Keratinocyte (primary cell): ENCODE measurements at regions not wholly inside any gene's neighbourhood (a gene's known extent, or its start where the extent isn't known, plus 50 kb on each side); places are given as distances from the start of the nearest gene placed in this dataset.

Experiments
- DNase-seq: peaks from one replicate; pipeline ENCODE4 v3.0.0-alpha.2; 2011; ENCODE audit warnings: low read depth, missing footprints, low spot score
- FAIRE-seq: peaks from 2 replicates; lab custom pipeline; 2011; peaks lifted over from hg19 to GRCh38; lab: Jason Lieb, UNC
- H2AFZ ChIP-seq: 2 replicates; pipeline ENCODE4 v1.6.0; 2012; ENCODE audit warnings: low read length, control low read depth, inconsistent platforms; ENCODE audit not compliant: control insufficient read depth
- H3K27ac ChIP-seq: 2 replicates; pipeline ENCODE4 v1.5.1; 2011; ENCODE audit warnings: low read length; ENCODE audit not compliant: control insufficient read depth, insufficient read depth
- H3K27me3 ChIP-seq: 3 replicates; pipeline ENCODE4 v1.6.0; 2011; ENCODE audit warnings: low read length; ENCODE audit not compliant: control insufficient read depth, insufficient read depth; ENCODE audit errors: extremely low read depth
- H3K36me3 ChIP-seq, 2 experiments: 2 replicates in 1 of 2; 3 replicates in 1 of 2; pipeline ENCODE4 v1.5.1; 2011; ENCODE audit warnings: low read length in 2 of 2, mild to moderate bottlenecking in 1 of 2; ENCODE audit not compliant: control insufficient read depth in 2 of 2, insufficient read depth in 2 of 2; ENCODE audit errors: extremely low read depth in 1 of 2
- H3K4me1 ChIP-seq: 3 replicates; pipeline ENCODE4 v1.5.1; 2011; ENCODE audit warnings: low read length; ENCODE audit not compliant: control insufficient read depth, insufficient read depth; ENCODE audit errors: extremely low read depth
- H3K4me2 ChIP-seq: 3 replicates; pipeline ENCODE4 v1.6.0; 2011; ENCODE audit warnings: low read depth, low read length; ENCODE audit not compliant: control insufficient read depth, insufficient read depth; ENCODE audit errors: extremely low read depth
- H3K4me3 ChIP-seq, 3 experiments: fragments of 200-600 bp in 1 of 3; sonication (generic) in 1 of 3; 2 replicates in 2 of 3; 3 replicates in 1 of 3; pipeline ENCODE4 v1.5.1; 2011 to 2016; ENCODE audit warnings: low read length in 3 of 3, mild to moderate bottlenecking in 3 of 3, control low read depth in 2 of 3, inconsistent platforms in 1 of 3, low read depth in 1 of 3, mixed read lengths in 1 of 3, mixed run types in 1 of 3, moderate library complexity in 1 of 3; ENCODE audit not compliant: control insufficient read depth in 2 of 3, insufficient read depth in 2 of 3; ENCODE audit errors: extremely low read depth in 1 of 3
- H3K79me2 ChIP-seq: 2 replicates; pipeline ENCODE4 v1.6.0; 2012; ENCODE audit warnings: low read length; ENCODE audit not compliant: control insufficient read depth, insufficient read depth
- H3K9ac ChIP-seq: 3 replicates; pipeline ENCODE4 v1.6.0; 2011; ENCODE audit warnings: low read length; ENCODE audit not compliant: control insufficient read depth, insufficient read depth; ENCODE audit errors: extremely low read depth
- H3K9me1 ChIP-seq: 3 replicates; pipeline ENCODE4 v1.6.0; 2011; ENCODE audit warnings: low read length; ENCODE audit not compliant: control insufficient read depth, insufficient read depth; ENCODE audit errors: extremely low read depth
- H3K9me3 ChIP-seq: 2 replicates; pipeline ENCODE4 v1.5.1; 2012; ENCODE audit warnings: low read depth, low read length; ENCODE audit not compliant: control insufficient read depth
- H4K20me1 ChIP-seq: 3 replicates; pipeline ENCODE4 v1.6.0; 2011; ENCODE audit warnings: low read length; ENCODE audit not compliant: control insufficient read depth, insufficient read depth; ENCODE audit errors: extremely low read depth
- EZH2 ChIP-seq: IDR thresholded peaks from one replicate; pipeline ENCODE4 v1.6.1; 2012; ENCODE audit warnings: inconsistent platforms, mild to moderate bottlenecking, low read length, moderate library complexity
- dilution Hi-C: fragments of 300-500 bp; cut with MboI; formaldehyde crosslinking; loops from one replicate; pipeline ENCODE4 v1.7.0; 2020; ENCODE audit warnings: low sequenced_read_pairs; ENCODE audit not compliant: extremely low pct_ligation_motif_present
- TF ChIP-seq, protein P1 (sequence below), 3 experiments: IDR thresholded peaks in 1 of 3; conservative IDR thresholded peaks in 1 of 3; optimal IDR thresholded peaks in 1 of 3; 2 replicates in 2 of 3; 3 replicates in 1 of 3; pipeline versions ENCODE3 to v1.5.1; 2011; ENCODE audit warnings: low read length in 3 of 3, mild to moderate bottlenecking in 3 of 3, moderate library complexity in 2 of 3, control low read depth in 1 of 3, inconsistent platforms in 1 of 3; ENCODE audit not compliant: insufficient read depth in 2 of 3; ENCODE audit errors: extremely low read depth in 1 of 3

GRCh38 chr7:96899108-96899507 is 106.2 kb upstream of the DLX6 start:
- Histone ChIP-seq H3K4me3 (no peak overlapping the region), H3K79me2 (no peaks in the 10 kb centered on the region), H2AFZ (no peak overlapping the region), H3K4me1 (peaks cover 4% of the 10 kb centered on the region), H3K9me1 (no peaks in the 10 kb centered on the region), H3K4me2 (no peak overlapping the region), H3K36me3 (no peaks in the 10 kb centered on the region), H3K27me3 (no peaks in the 10 kb centered on the region), H3K27ac (no peak overlapping the region), H3K9ac (no peak overlapping the region), H3K9me3 (no peaks in the 10 kb centered on the region), H4K20me1 (no peaks in the 10 kb centered on the region)
- FAIRE-seq (no peak), DNase-seq (no peak)
- dilution Hi-C loops: no loop called here
- TF ChIP-seq, protein P1, sequence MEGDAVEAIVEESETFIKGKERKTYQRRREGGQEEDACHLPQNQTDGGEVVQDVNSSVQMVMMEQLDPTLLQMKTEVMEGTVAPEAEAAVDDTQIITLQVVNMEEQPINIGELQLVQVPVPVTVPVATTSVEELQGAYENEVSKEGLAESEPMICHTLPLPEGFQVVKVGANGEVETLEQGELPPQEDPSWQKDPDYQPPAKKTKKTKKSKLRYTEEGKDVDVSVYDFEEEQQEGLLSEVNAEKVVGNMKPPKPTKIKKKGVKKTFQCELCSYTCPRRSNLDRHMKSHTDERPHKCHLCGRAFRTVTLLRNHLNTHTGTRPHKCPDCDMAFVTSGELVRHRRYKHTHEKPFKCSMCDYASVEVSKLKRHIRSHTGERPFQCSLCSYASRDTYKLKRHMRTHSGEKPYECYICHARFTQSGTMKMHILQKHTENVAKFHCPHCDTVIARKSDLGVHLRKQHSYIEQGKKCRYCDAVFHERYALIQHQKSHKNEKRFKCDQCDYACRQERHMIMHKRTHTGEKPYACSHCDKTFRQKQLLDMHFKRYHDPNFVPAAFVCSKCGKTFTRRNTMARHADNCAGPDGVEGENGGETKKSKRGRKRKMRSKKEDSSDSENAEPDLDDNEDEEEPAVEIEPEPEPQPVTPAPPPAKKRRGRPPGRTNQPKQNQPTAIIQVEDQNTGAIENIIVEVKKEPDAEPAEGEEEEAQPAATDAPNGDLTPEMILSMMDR (optimal IDR thresholded peaks at IDR 0.05 in 1 of 3, IDR thresholded peaks at IDR 0.05 in 1 of 3, conservative IDR thresholded peaks at IDR 0.05 in 1 of 3; ENCODE audit: extremely low read depth in 1 of 3, insufficient read depth in 2 of 3, low read length in 3 of 3): no peak
- no peak for TF ChIP-seq EZH2

GRCh38 chr7:96901822-96902445 is 103.4 kb upstream of the DLX6 start:
- TF ChIP-seq EZH2: no peak
- TF ChIP-seq, protein P1 (optimal IDR thresholded peaks at IDR 0.05 in 1 of 3, IDR thresholded peaks at IDR 0.05 in 1 of 3, conservative IDR thresholded peaks at IDR 0.05 in 1 of 3; ENCODE audit: extremely low read depth in 1 of 3, insufficient read depth in 2 of 3, low read length in 3 of 3): no peak
- peaks cover 7% of the 10 kb centered on the region for H3K4me1 ChIP-seq
- H4K20me1 ChIP-seq: no peaks in the 10 kb centered on the region
- no peak overlapping the region for H3K4me2 ChIP-seq
- H3K4me3 ChIP-seq: no peak overlapping the region
- dilution Hi-C loops: no loop called here
- no peak overlapping the region for H3K9ac ChIP-seq
- H2AFZ ChIP-seq: no peak overlapping the region
- H3K27me3 ChIP-seq: no peaks in the 10 kb centered on the region
- no peaks in the 10 kb centered on the region for H3K9me1 ChIP-seq
- H3K9me3 ChIP-seq: no peaks in the 10 kb centered on the region
- no peaks in the 10 kb centered on the region for H3K36me3 ChIP-seq
- H3K79me2 ChIP-seq: no peaks in the 10 kb centered on the region
- H3K27ac ChIP-seq: no peak overlapping the region
- FAIRE-seq (peak; percentile 66), DNase-seq (peak; percentile 13)
